ENCODE measurements at regions not wholly inside any gene's neighbourhood (a gene's known extent, or its start where the extent isn't known, plus 50 kb on each side); places are given as distances from the start of the nearest gene placed in this dataset.

DNA sequence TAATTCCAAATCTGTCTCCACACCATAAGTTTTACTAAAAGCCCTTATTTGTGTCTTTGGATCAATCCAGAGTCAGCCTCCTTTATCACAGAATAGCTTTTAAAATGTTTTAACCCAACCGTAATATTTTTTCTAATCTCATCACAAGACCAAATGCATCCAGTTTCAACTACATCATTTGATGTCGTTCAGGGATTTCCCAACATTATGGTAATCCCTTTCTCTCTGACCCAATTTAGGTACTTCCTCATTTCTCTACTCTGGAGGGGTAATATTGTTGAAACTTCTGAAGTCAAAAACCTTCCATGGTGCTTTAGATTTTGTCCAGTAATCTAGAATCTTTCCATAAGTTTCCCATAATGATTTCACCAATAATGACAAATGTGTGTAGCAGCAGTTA is 596.8 kb downstream of the SOX5 start:
- no peak for TF ChIP-seq EZH2phosphoT487 (conservative IDR thresholded peaks at IDR 0.05; ENCODE audit: low read length)
- TF ChIP-seq, protein P1, sequence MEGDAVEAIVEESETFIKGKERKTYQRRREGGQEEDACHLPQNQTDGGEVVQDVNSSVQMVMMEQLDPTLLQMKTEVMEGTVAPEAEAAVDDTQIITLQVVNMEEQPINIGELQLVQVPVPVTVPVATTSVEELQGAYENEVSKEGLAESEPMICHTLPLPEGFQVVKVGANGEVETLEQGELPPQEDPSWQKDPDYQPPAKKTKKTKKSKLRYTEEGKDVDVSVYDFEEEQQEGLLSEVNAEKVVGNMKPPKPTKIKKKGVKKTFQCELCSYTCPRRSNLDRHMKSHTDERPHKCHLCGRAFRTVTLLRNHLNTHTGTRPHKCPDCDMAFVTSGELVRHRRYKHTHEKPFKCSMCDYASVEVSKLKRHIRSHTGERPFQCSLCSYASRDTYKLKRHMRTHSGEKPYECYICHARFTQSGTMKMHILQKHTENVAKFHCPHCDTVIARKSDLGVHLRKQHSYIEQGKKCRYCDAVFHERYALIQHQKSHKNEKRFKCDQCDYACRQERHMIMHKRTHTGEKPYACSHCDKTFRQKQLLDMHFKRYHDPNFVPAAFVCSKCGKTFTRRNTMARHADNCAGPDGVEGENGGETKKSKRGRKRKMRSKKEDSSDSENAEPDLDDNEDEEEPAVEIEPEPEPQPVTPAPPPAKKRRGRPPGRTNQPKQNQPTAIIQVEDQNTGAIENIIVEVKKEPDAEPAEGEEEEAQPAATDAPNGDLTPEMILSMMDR (IDR thresholded peaks at IDR 0.05; ENCODE audit: insufficient read depth, low read length, poor library complexity, severe bottlenecking): no peak
- Histone ChIP-seq H3K4me2 (ENCODE audit: low read depth, low read length, poor library complexity, severe bottlenecking) (no peak overlapping the region), H3K4me3 (ENCODE audit: insufficient read depth, low read length, poor library complexity, severe bottlenecking) (no peak overlapping the region)

GRCh38 chr12:23354800-23355199 is 594.7 kb downstream of the SOX5 start:
- TF ChIP-seq, protein P1 (IDR thresholded peaks at IDR 0.05; ENCODE audit: insufficient read depth, low read length, poor library complexity, severe bottlenecking): no peak
- TF ChIP-seq EZH2phosphoT487 (conservative IDR thresholded peaks at IDR 0.05; ENCODE audit: low read length): no peak
- no peak overlapping the region for H3K4me3 ChIP-seq (ENCODE audit: insufficient read depth, low read length, poor library complexity, severe bottlenecking)
- no peaks in the 10 kb centered on the region for H3K9me3 ChIP-seq (ENCODE audit: insufficient read depth, low read length)
- no peaks in the 10 kb centered on the region for H3K9me2 ChIP-seq (replicated peaks; ENCODE audit: insufficient read depth, low read length)
- no peaks in the 10 kb centered on the region for H3F3A ChIP-seq (ENCODE audit: insufficient read depth)
- H3K27me3 ChIP-seq (ENCODE audit: low read length): no peaks in the 10 kb centered on the region
- no peak overlapping the region for H3K27ac ChIP-seq (ENCODE audit: low read depth, low read length)
- H3K36me3 ChIP-seq (ENCODE audit: low read length): no peaks in the 10 kb centered on the region
- H4K20me1 ChIP-seq (ENCODE audit: low read depth, low read length): no peaks in the 10 kb centered on the region
- H3K79me2 ChIP-seq (ENCODE audit: insufficient read depth, low read length): no peaks in the 10 kb centered on the region
- H3K4me2 ChIP-seq (ENCODE audit: low read depth, low read length, poor library complexity, severe bottlenecking): no peak overlapping the region
- no peak overlapping the region for H3K9ac ChIP-seq (ENCODE audit: low read length)
- H2AFZ ChIP-seq (ENCODE audit: low read depth, low read length, severe bottlenecking): no peak overlapping the region

More for the DNA sequence above, 596.8 kb downstream of the SOX5 start:
- no peak overlapping the region for H3K27ac ChIP-seq (ENCODE audit: low read depth, low read length)
- no peaks in the 10 kb centered on the region for H3K9me2 ChIP-seq (replicated peaks; ENCODE audit: insufficient read depth, low read length)
- no peaks in the 10 kb centered on the region for H3K79me2 ChIP-seq (ENCODE audit: insufficient read depth, low read length)
- no peak overlapping the region for H2AFZ ChIP-seq (ENCODE audit: low read depth, low read length, severe bottlenecking)
- no peak overlapping the region for H3K9ac ChIP-seq (ENCODE audit: low read length)
- no peaks in the 10 kb centered on the region for H3F3A ChIP-seq (ENCODE audit: insufficient read depth)
- H4K20me1 ChIP-seq (ENCODE audit: low read depth, low read length): no peaks in the 10 kb centered on the region
- no peaks in the 10 kb centered on the region for H3K9me3 ChIP-seq (ENCODE audit: insufficient read depth, low read length)
- H3K27me3 ChIP-seq (ENCODE audit: low read length): no peaks in the 10 kb centered on the region
- no peaks in the 10 kb centered on the region for H3K36me3 ChIP-seq (ENCODE audit: low read length)

GRCh38 chr12:23356440-23356839 is 593.0 kb downstream of the SOX5 start:
- H3K36me3 ChIP-seq (ENCODE audit: low read length): no peaks in the 10 kb centered on the region
- no peak overlapping the region for H3K27ac ChIP-seq (ENCODE audit: low read depth, low read length)
- TF ChIP-seq, protein P1 (IDR thresholded peaks at IDR 0.05; ENCODE audit: insufficient read depth, low read length, poor library complexity, severe bottlenecking): no peak
- no peak for TF ChIP-seq EZH2phosphoT487 (conservative IDR thresholded peaks at IDR 0.05; ENCODE audit: low read length)
- H2AFZ ChIP-seq (ENCODE audit: low read depth, low read length, severe bottlenecking): no peak overlapping the region
- no peaks in the 10 kb centered on the region for H3K79me2 ChIP-seq (ENCODE audit: insufficient read depth, low read length)
- no peak overlapping the region for H3K9ac ChIP-seq (ENCODE audit: low read length)
- no peaks in the 10 kb centered on the region for H3K9me2 ChIP-seq (replicated peaks; ENCODE audit: insufficient read depth, low read length)
- no peaks in the 10 kb centered on the region for H4K20me1 ChIP-seq (ENCODE audit: low read depth, low read length)
- no peak overlapping the region for H3K4me2 ChIP-seq (ENCODE audit: low read depth, low read length, poor library complexity, severe bottlenecking)
- no peaks in the 10 kb centered on the region for H3F3A ChIP-seq (ENCODE audit: insufficient read depth)
- no peaks in the 10 kb centered on the region for H3K27me3 ChIP-seq (ENCODE audit: low read length)
- H3K9me3 ChIP-seq (ENCODE audit: insufficient read depth, low read length): no peaks in the 10 kb centered on the region
- no peak overlapping the region for H3K4me3 ChIP-seq (ENCODE audit: insufficient read depth, low read length, poor library complexity, severe bottlenecking)
